Ishikawa (cell line): ENCODE measurements at regions not wholly inside any gene's neighbourhood (a gene's known extent, or its start where the extent isn't known, plus 50 kb on each side); places are given as distances from the start of the nearest gene placed in this dataset.

Source experiments
- CEBPB ChIP-seq: IDR thresholded peaks from 2 replicates; pipeline ENCODE4 v1.6.1; 2012
- CREB1 ChIP-seq: IDR thresholded peaks from 2 replicates; pipeline ENCODE4 v1.6.1; 2012; ENCODE audit warnings: low read depth
- EGR1 ChIP-seq: IDR thresholded peaks from 2 replicates; pipeline ENCODE4 v1.6.1; 2012
- EP300 ChIP-seq: IDR thresholded peaks from 2 replicates; pipeline ENCODE4 v1.6.1; 2012; ENCODE audit warnings: borderline replicate concordance
- FOXM1 ChIP-seq: IDR thresholded peaks from 2 replicates; pipeline ENCODE4 v1.6.1; 2012; ENCODE audit warnings: low read depth, borderline replicate concordance
- MAX ChIP-seq: IDR thresholded peaks from 2 replicates; pipeline ENCODE4 v1.6.1; 2012
- REST ChIP-seq: IDR thresholded peaks from 2 replicates; pipeline ENCODE4 v1.6.1; 2012; ENCODE audit warnings: low read depth, mild to moderate bottlenecking

GRCh38 chr5:40374853-40375252 is 304.9 kb upstream of the PTGER4 start:
- TF ChIP-seq EGR1 (no peak), CREB1 (no peak), EP300 (no peak), CEBPB (no peak), FOXM1 (no peak), REST (no peak), MAX (no peak)
